CD14-positive monocyte (primary cell): ENCODE measurements at regions not wholly inside any gene's neighbourhood (a gene's known extent, or its start where the extent isn't known, plus 50 kb on each side); places are given as distances from the start of the nearest gene placed in this dataset.

Source experiments
- DNase-seq, 3 donors: peaks; one replicate each; pipeline ENCODE4 v3.0.0-alpha.2; 2011 to 2022
- H2AFZ ChIP-seq: 2 replicates; pipeline ENCODE4 v1.6.0; 2012; ENCODE audit warnings: mild to moderate bottlenecking, low read depth, low read length, inconsistent platforms; ENCODE audit not compliant: insufficient read depth, poor library complexity, severe bottlenecking
- H3K27ac ChIP-seq, 2 donors: 1 replicate in 1 of 2; 2 replicates in 1 of 2; pipeline ENCODE4 v1.5.1; 2012 to 2013; ENCODE audit warnings: low read length in 2 of 2, control low read depth in 1 of 2, inconsistent platforms in 1 of 2, low read depth in 1 of 2, mild to moderate bottlenecking in 1 of 2
- H3K27me3 ChIP-seq, 2 donors: one replicate each; pipeline versions ENCODE4 v1.6.0 to v1.6.1; 2011 to 2013; ENCODE audit warnings: low read length in 2 of 2; ENCODE audit not compliant: control insufficient read depth in 2 of 2, insufficient read depth in 2 of 2
- H3K36me3 ChIP-seq, 2 donors: replicated peaks in 1 of 2; 1 replicate in 1 of 2; 2 replicates in 1 of 2; pipeline versions ENCODE4 v1.5.1 to v1.6.1; 2012 to 2013; ENCODE audit warnings: low read length in 2 of 2, control low read depth in 1 of 2, inconsistent platforms in 1 of 2, mild to moderate bottlenecking in 1 of 2; ENCODE audit not compliant: insufficient read depth in 2 of 2, control insufficient read depth in 1 of 2
- H3K4me1 ChIP-seq, 2 donors: 1 replicate in 1 of 2; 2 replicates in 1 of 2; pipeline versions ENCODE4 v1.5.1 to v1.6.1; 2012 to 2013; ENCODE audit warnings: low read length in 2 of 2, control low read depth in 1 of 2, inconsistent platforms in 1 of 2, mild to moderate bottlenecking in 1 of 2, moderate library complexity in 1 of 2; ENCODE audit not compliant: insufficient read depth in 2 of 2, control insufficient read depth in 1 of 2
- H3K4me2 ChIP-seq: replicated peaks from 2 replicates; pipeline ENCODE3; 2012; ENCODE audit warnings: low read length, moderate library complexity, mild to moderate bottlenecking; ENCODE audit not compliant: poor library complexity, severe bottlenecking; ENCODE audit errors: extremely low read depth
- H3K4me3 ChIP-seq, 3 experiments: fragments of 200-600 bp in 1 of 3; sonication (generic) in 1 of 3; replicated peaks in 1 of 3; 1 replicate in 2 of 3; 2 replicates in 1 of 3; pipeline ENCODE4 v1.5.1; 2011 to 2013; ENCODE audit warnings: low read length in 3 of 3, mild to moderate bottlenecking in 3 of 3, control low read depth in 2 of 3, low read depth in 2 of 3, inconsistent platforms in 1 of 3, moderate library complexity in 1 of 3
- H3K79me2 ChIP-seq: 2 replicates; pipeline ENCODE4 v1.6.0; 2012; ENCODE audit warnings: mild to moderate bottlenecking, control low read depth, inconsistent platforms, low read length, moderate library complexity; ENCODE audit not compliant: insufficient read depth
- H3K9ac ChIP-seq: 2 replicates; pipeline ENCODE4 v1.6.0; 2017; ENCODE audit warnings: low read length, mild to moderate bottlenecking; ENCODE audit not compliant: insufficient read depth, poor library complexity, severe bottlenecking
- H3K9me3 ChIP-seq, 2 donors: replicated peaks in 1 of 2; 1 replicate in 1 of 2; 2 replicates in 1 of 2; pipeline versions ENCODE4 v1.5.1 to v1.6.1; 2012 to 2013; ENCODE audit warnings: low read length in 2 of 2, control low read depth in 1 of 2; ENCODE audit not compliant: control insufficient read depth in 1 of 2, insufficient read depth in 1 of 2
- H4K20me1 ChIP-seq: 2 replicates; pipeline ENCODE4 v1.6.0; 2012; ENCODE audit warnings: mild to moderate bottlenecking, low read length, control low read depth, moderate library complexity; ENCODE audit not compliant: insufficient read depth
- H3K27ac Mint-ChIP-seq, 7 donors: one replicate each; pipeline ENCODE4 v1.8.0; 2020; ENCODE audit warnings: mild to moderate bottlenecking in 7 of 7, mixed read lengths in 7 of 7, moderate library complexity in 6 of 7, inconsistent platforms in 2 of 7
- H3K27me3 Mint-ChIP-seq, 3 donors: one replicate each; pipeline ENCODE4 v1.8.0; 2021 to 2022; ENCODE audit warnings: low read depth in 3 of 3, mild to moderate bottlenecking in 3 of 3, mixed read lengths in 3 of 3, moderate library complexity in 3 of 3, inconsistent platforms in 1 of 3
- H3K36me3 Mint-ChIP-seq, 2 donors: one replicate each; pipeline ENCODE4 v1.8.0; 2020; ENCODE audit warnings: mixed read lengths in 2 of 2, inconsistent platforms in 1 of 2, mild to moderate bottlenecking in 1 of 2
- H3K4me1 Mint-ChIP-seq: one replicate; pipeline ENCODE4 v1.8.0; 2020; ENCODE audit warnings: mild to moderate bottlenecking, mixed read lengths
- H3K4me3 Mint-ChIP-seq, 2 donors: one replicate each; pipeline ENCODE4 v1.8.0; 2020; ENCODE audit warnings: mild to moderate bottlenecking in 2 of 2, mixed read lengths in 2 of 2, moderate library complexity in 1 of 2
- H3K9me3 Mint-ChIP-seq, 7 donors: one replicate each; pipeline ENCODE4 v1.8.0; 2020 to 2022; ENCODE audit warnings: mixed read lengths in 7 of 7, mild to moderate bottlenecking in 6 of 7, moderate library complexity in 6 of 7, inconsistent platforms in 2 of 7
- WGBS: methylation state at CpG from one replicate; pipeline ENCODE4 v1.1.5; 2013; ENCODE audit warnings: missing lambda C conversion rate; ENCODE audit not compliant: insufficient coverage; 5-methylcytosine and 5-hydroxymethylcytosine counted together
- intact Hi-C, 2 donors: fragments of 100-400 bp; cut with micrococcal nuclease; formaldehyde crosslinking; loops; one replicate each; pipeline versions ENCODE4 v1.15.0 to v1.15.1; 2023
- TF ChIP-seq, protein P1 (sequence below): fragments of 200-600 bp; IDR thresholded peaks from one replicate; pipeline ENCODE4 v1.8.0; 2022; ENCODE audit warnings: antibody characterized with exemption, mild to moderate bottlenecking

DNA sequence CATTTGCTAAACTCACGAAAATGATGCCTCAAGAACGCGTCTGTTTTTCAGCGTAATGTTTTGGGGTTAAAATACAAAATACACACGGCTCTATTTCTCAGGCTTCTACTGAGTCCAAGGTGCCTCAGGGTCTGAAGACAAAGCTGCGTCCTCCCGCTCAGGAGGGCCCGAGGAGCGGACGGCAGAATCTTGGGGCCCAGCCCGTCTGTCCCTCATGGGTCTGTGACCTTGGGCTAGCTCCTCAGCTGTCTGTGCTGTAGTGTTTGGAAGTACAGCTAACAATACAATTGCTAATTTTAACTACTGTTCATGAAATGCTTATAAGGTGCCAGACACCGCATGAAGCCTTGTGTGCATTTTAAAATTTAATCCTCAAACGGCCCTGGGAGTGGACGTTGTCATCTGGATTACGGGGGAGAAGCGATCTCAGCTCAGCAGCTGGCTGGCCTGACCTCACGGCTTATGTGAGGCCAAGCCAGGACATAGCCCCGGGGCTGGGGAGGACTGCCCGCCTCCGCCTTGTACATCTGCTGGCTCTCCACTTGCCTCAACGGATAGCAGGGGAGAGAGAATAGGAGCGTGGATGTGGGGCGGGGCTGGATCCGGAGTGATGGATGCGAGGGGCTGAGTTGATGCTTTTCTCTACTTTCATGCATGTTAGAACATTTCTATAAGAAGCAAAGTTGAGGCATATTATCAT, 357.4 kb downstream of the GLRX3 start:
- no peaks in the 10 kb centered on the region for H3K4me1 Mint-ChIP-seq
- no peaks in the 10 kb centered on the region for H3K4me1 ChIP-seq
- H3K4me2 ChIP-seq: no peak overlapping the region
- 93% methylated on average over 8 of the region's 25 CpGs for WGBS
- no peaks in the 10 kb centered on the region for H3K27me3 ChIP-seq
- H3K4me3 Mint-ChIP-seq: no peak overlapping the region
- H3K27me3 Mint-ChIP-seq: peaks cover 0 to 8% (median 0%) of the 10 kb centered on the region in 3 donors
- no peak overlapping the region for H2AFZ ChIP-seq
- no peaks in the 10 kb centered on the region for H3K36me3 ChIP-seq
- H3K9me3 Mint-ChIP-seq: peaks cover 0 to 17% (median 3%) of the 10 kb centered on the region in 7 donors
- no peaks in the 10 kb centered on the region for H3K36me3 Mint-ChIP-seq
- H3K9me3 ChIP-seq: peaks cover 0 to 5% of the 10 kb centered on the region in 2 donors
- DNase-seq: no peak
- H3K79me2 ChIP-seq: no peaks in the 10 kb centered on the region
- H3K4me3 ChIP-seq: no peak overlapping the region
- H3K27ac ChIP-seq: no peak overlapping the region
- H3K9ac ChIP-seq: no peak overlapping the region
- H4K20me1 ChIP-seq: no peaks in the 10 kb centered on the region
- TF ChIP-seq, protein P1, sequence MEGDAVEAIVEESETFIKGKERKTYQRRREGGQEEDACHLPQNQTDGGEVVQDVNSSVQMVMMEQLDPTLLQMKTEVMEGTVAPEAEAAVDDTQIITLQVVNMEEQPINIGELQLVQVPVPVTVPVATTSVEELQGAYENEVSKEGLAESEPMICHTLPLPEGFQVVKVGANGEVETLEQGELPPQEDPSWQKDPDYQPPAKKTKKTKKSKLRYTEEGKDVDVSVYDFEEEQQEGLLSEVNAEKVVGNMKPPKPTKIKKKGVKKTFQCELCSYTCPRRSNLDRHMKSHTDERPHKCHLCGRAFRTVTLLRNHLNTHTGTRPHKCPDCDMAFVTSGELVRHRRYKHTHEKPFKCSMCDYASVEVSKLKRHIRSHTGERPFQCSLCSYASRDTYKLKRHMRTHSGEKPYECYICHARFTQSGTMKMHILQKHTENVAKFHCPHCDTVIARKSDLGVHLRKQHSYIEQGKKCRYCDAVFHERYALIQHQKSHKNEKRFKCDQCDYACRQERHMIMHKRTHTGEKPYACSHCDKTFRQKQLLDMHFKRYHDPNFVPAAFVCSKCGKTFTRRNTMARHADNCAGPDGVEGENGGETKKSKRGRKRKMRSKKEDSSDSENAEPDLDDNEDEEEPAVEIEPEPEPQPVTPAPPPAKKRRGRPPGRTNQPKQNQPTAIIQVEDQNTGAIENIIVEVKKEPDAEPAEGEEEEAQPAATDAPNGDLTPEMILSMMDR: no peak
- intact Hi-C loops: no loop called here
- no peak overlapping the region for H3K27ac Mint-ChIP-seq

DNA sequence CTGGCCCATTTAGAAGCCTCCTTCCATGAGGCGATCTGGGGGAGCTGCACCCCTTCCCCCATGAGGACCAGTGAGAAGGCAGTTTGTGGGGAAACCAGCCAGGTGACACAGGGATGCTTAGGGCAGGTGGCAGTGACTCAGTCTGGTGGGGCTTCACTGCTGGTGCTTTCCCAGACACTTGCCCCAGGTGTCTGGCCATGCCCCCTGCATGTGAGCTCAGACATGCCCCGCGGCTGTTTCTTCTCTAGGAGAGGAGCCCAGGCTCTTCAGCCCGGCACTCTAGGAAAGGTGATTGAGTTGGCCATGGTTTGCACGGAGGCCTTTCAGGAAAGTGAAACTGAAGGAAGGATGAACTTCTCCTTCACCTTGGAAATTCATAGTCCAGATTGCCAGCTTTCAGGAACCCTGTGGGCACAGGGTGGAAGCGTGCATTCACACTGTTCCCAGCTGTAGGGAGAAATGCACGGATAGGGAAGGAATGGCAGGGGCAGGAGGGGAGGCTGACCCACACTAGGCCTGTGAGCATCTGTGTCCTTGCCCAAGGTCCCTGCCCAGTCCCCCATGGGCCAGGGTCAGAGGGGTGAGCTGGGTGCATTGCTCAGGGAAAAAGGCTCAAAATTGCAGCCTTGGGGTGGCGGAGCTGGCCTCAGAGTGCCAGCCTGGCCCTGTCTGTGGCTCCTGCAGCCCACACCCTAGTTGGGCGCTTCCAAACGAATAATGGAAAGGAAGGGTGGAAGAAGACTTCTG, 359.1 kb downstream of the GLRX3 start:
- no peak for DNase-seq
- Mint-ChIP-seq H3K27ac (no peak overlapping the region), H3K4me1 (no peaks in the 10 kb centered on the region), H3K27me3 (peaks cover 0 to 5% (median 0%) of the 10 kb centered on the region in 3 donors), H3K36me3 (no peaks in the 10 kb centered on the region), H3K4me3 (no peak overlapping the region), H3K9me3 (peaks cover 0 to 17% (median 3%) of the 10 kb centered on the region in 7 donors)
- Histone ChIP-seq H3K9ac (no peak overlapping the region), H3K27ac (no peak overlapping the region), H3K4me3 (no peak overlapping the region), H4K20me1 (no peaks in the 10 kb centered on the region), H3K36me3 (no peaks in the 10 kb centered on the region), H3K4me1 (no peaks in the 10 kb centered on the region), H3K9me3 (peaks cover 0 to 5% of the 10 kb centered on the region in 2 donors), H3K79me2 (no peaks in the 10 kb centered on the region), H3K4me2 (no peak overlapping the region), H3K27me3 (no peaks in the 10 kb centered on the region), H2AFZ (no peak overlapping the region)
- WGBS: 98% methylated on average over 7 of the region's 10 CpGs
- TF ChIP-seq, protein P1: no peak
- intact Hi-C loops: no loop called here
